ENCODE measurements at regions not wholly inside any gene's neighbourhood (a gene's known extent, or its start where the extent isn't known, plus 50 kb on each side); places are given as distances from the start of the nearest gene placed in this dataset.

GRCh38 chr10:8254350-8254749 is 199.9 kb downstream of the GATA3 start:
- TF ChIP-seq TCF12 (IDR thresholded peaks at IDR 0.05; ENCODE audit: low read depth), result no peak
- no peak for TF ChIP-seq EGR1 (IDR thresholded peaks at IDR 0.05)
- TF ChIP-seq ZBTB7A (IDR thresholded peaks at IDR 0.05; ENCODE audit: low read depth), result no peak
- TF ChIP-seq TEAD4 (IDR thresholded peaks at IDR 0.05), result no peak
- no peak for TF ChIP-seq TAF1 (IDR thresholded peaks at IDR 0.05; ENCODE audit: low read depth)
- TF ChIP-seq FOXM1 (IDR thresholded peaks at IDR 0.05; ENCODE audit: borderline replicate concordance, low read depth), result no peak
- no peak for TF ChIP-seq CREB1 (IDR thresholded peaks at IDR 0.05; ENCODE audit: low read depth)
- no peak for TF ChIP-seq EP300 (IDR thresholded peaks at IDR 0.05; ENCODE audit: borderline replicate concordance)
- TF ChIP-seq MAX (IDR thresholded peaks at IDR 0.05), result no peak

GRCh38 chr10:8255301-8255700 is 200.8 kb downstream of the GATA3 start:
- TF ChIP-seq, protein P1, sequence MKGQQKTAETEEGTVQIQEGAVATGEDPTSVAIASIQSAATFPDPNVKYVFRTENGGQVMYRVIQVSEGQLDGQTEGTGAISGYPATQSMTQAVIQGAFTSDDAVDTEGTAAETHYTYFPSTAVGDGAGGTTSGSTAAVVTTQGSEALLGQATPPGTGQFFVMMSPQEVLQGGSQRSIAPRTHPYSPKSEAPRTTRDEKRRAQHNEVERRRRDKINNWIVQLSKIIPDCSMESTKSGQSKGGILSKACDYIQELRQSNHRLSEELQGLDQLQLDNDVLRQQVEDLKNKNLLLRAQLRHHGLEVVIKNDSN (IDR thresholded peaks at IDR 0.05), result no peak
- no peak for TF ChIP-seq CEBPB (IDR thresholded peaks at IDR 0.05)
- TF ChIP-seq TCF12 (IDR thresholded peaks at IDR 0.05; ENCODE audit: low read depth), result no peak
- TF ChIP-seq NFIC (IDR thresholded peaks at IDR 0.05), result no peak
- no peak for TF ChIP-seq EGR1 (IDR thresholded peaks at IDR 0.05)
- no peak for TF ChIP-seq RAD21 (IDR thresholded peaks at IDR 0.05; ENCODE audit: low read depth)
- TF ChIP-seq CREB1 (IDR thresholded peaks at IDR 0.05; ENCODE audit: low read depth), result no peak
- no peak for TF ChIP-seq EP300 (IDR thresholded peaks at IDR 0.05; ENCODE audit: borderline replicate concordance)
- TF ChIP-seq MAX (IDR thresholded peaks at IDR 0.05), result no peak
- TF ChIP-seq REST (IDR thresholded peaks at IDR 0.05; ENCODE audit: low read depth), result no peak
- no peak for TF ChIP-seq TAF1 (IDR thresholded peaks at IDR 0.05; ENCODE audit: low read depth)
- TF ChIP-seq FOXM1 (IDR thresholded peaks at IDR 0.05; ENCODE audit: borderline replicate concordance, low read depth), result no peak
- no peak for TF ChIP-seq YY1 (IDR thresholded peaks at IDR 0.05; ENCODE audit: low read depth)

GRCh38 chr10:8260645-8261044 is 206.2 kb downstream of the GATA3 start:
- TF ChIP-seq EP300 (IDR thresholded peaks at IDR 0.05; ENCODE audit: borderline replicate concordance), result no peak
- TF ChIP-seq NFIC (IDR thresholded peaks at IDR 0.05), result no peak
- no peak for TF ChIP-seq ZBTB7A (IDR thresholded peaks at IDR 0.05; ENCODE audit: low read depth)
- TF ChIP-seq, protein P1 (IDR thresholded peaks at IDR 0.05), result no peak
- TF ChIP-seq TAF1 (IDR thresholded peaks at IDR 0.05; ENCODE audit: low read depth), result no peak
- TF ChIP-seq MAX (IDR thresholded peaks at IDR 0.05), result no peak
- no peak for TF ChIP-seq FOXM1 (IDR thresholded peaks at IDR 0.05; ENCODE audit: borderline replicate concordance, low read depth)
- no peak for TF ChIP-seq EGR1 (IDR thresholded peaks at IDR 0.05)
- no peak for TF ChIP-seq REST (IDR thresholded peaks at IDR 0.05; ENCODE audit: low read depth)
- no peak for TF ChIP-seq RAD21 (IDR thresholded peaks at IDR 0.05; ENCODE audit: low read depth)
- no peak for TF ChIP-seq YY1 (IDR thresholded peaks at IDR 0.05; ENCODE audit: low read depth)
- TF ChIP-seq TEAD4 (IDR thresholded peaks at IDR 0.05), result no peak
- TF ChIP-seq CREB1 (IDR thresholded peaks at IDR 0.05; ENCODE audit: low read depth), result no peak
- no peak for TF ChIP-seq CEBPB (IDR thresholded peaks at IDR 0.05)

DNA sequence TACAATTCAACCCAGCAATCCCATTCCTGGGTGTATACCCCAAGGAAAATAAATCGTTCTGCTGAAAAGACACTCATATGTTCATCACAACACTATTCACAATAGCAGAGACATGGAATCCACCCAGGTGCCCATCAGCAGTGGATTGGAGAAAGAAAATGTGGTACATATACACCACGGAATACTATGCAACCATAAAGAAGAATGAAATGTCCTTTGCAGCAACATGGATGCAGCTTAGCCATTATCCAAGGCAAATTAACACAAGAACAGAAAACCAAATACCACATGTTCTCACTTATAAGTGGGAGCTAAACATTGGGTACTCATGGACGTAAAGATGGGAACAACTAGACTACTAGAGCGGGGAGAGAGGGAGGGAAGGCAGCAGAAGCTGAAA is 207.8 kb downstream of the GATA3 start:
- TF ChIP-seq CREB1 (IDR thresholded peaks at IDR 0.05; ENCODE audit: low read depth), result no peak
- TF ChIP-seq TEAD4 (IDR thresholded peaks at IDR 0.05), result no peak

GRCh38 chr10:8269976-8270375 is 215.5 kb downstream of the GATA3 start:
- TF ChIP-seq FOXM1 (IDR thresholded peaks at IDR 0.05; ENCODE audit: borderline replicate concordance, low read depth) (no peak), YY1 (IDR thresholded peaks at IDR 0.05; ENCODE audit: low read depth) (no peak), EP300 (IDR thresholded peaks at IDR 0.05; ENCODE audit: borderline replicate concordance) (no peak), MAX (IDR thresholded peaks at IDR 0.05) (no peak), EGR1 (IDR thresholded peaks at IDR 0.05) (no peak), TCF12 (IDR thresholded peaks at IDR 0.05; ENCODE audit: low read depth) (no peak), TEAD4 (IDR thresholded peaks at IDR 0.05) (no peak), RAD21 (IDR thresholded peaks at IDR 0.05; ENCODE audit: low read depth) (no peak)
- TF ChIP-seq, protein P1 (IDR thresholded peaks at IDR 0.05), result no peak
